LNCaP clone FGC (cell line): ENCODE measurements at regions not wholly inside any gene's neighbourhood (a gene's known extent, or its start where the extent isn't known, plus 50 kb on each side); places are given as distances from the start of the nearest gene placed in this dataset.

Experiments
- DNase-seq: peaks from one replicate; pipeline ENCODE4 v3.0.0-alpha.2; 2011; ENCODE audit warnings: low read depth
- H3K4me3 ChIP-seq: 2 replicates; pipeline ENCODE4 v1.5.1; 2011; ENCODE audit warnings: mild to moderate bottlenecking, low read depth, low read length, control low read depth
- CTCF ChIP-seq: IDR thresholded peaks from 2 replicates; pipeline ENCODE4 v1.5.1; 2012; ENCODE audit warnings: mild to moderate bottlenecking; ENCODE audit not compliant: control insufficient read depth, insufficient read depth; ENCODE audit errors: extremely low read depth

DNA sequence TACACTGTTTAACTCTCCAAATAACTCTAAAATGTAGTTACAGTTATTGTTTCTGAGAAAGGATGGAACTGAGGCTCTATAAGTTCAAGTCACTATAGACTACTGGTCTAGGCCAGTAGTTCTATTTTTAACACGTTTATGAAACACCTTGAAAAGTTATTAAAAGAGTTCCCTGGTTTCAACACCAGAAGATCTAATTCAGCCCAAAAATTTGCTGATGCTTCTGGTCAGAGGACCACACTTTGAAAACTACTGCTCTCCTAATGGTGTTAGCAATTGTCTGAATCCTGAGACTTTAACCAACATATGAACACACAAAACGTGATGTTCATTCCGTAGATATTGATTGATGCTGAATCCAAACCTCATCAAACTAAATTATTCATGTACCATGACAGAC lies 658.6 kb upstream of the STEAP1 start:
- DNase-seq = no peak
- no peak for TF ChIP-seq CTCF
- no peak overlapping the region for H3K4me3 ChIP-seq

- no peak for DNase-seq
- no peak for TF ChIP-seq CTCF
- H3K4me3 ChIP-seq = no peak overlapping the region
Observed at GRCh38 chr7:89500084-89500483, 654.2 kb upstream of the STEAP1 start.

GRCh38 chr7:89503281-89503680 lies 651.0 kb upstream of the STEAP1 start:
- DNase-seq = no peak
- H3K4me3 ChIP-seq = no peak overlapping the region
- TF ChIP-seq CTCF = no peak

GRCh38 chr7:89507034-89507433 lies 647.2 kb upstream of the STEAP1 start:
- TF ChIP-seq CTCF = no peak
- H3K4me3 ChIP-seq = no peak overlapping the region
- no peak for DNase-seq

GRCh38 chr7:89511900-89512299 lies 642.4 kb upstream of the STEAP1 start:
- TF ChIP-seq CTCF = no peak
- H3K4me3 ChIP-seq = no peak overlapping the region
- DNase-seq = no peak

DNA sequence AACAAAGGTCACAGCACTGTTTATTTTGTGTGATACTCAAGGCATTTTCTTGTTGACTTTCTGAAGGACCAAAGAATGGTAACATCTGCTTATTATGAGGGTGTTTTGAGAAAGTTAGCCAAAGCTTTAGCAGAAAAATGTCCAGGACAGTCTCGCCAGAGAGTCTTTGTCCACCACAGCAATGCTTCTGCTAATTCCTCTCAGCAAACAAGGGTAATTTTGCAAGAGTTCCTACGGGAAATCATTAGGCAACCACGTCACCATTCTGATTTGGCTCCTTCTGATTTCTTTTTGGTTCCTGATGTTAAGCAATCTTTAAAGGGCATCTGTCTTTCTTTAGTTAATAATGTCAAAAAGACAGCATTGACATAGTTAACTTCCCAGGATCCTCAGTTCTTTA lies 639.3 kb upstream of the STEAP1 start:
- no peak for DNase-seq
- TF ChIP-seq CTCF = no peak
- H3K4me3 ChIP-seq = no peak overlapping the region

DNA sequence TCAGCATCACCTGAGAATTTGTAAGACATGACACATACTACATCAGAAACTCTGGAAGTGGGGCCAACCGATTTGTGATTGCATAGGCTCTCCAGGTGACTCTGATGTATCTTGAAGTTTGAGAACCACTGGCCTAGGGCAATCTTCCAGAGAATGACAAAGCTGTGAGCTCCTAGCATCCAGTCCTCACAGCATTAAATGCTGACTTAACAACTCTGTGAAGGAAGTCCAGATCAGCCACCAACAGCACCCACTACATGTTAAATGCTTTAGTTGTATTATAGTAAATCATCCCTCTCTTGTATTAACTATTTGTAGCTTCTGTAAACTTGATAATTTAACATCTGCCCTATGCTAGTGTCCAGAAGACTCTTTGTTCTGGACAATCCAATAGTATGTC lies 636.5 kb upstream of the STEAP1 start:
- no peak for DNase-seq
- H3K4me3 ChIP-seq = no peak overlapping the region
- TF ChIP-seq CTCF = no peak
